ENCODE measurements at regions not wholly inside any gene's neighbourhood (a gene's known extent, or its start where the extent isn't known, plus 50 kb on each side); places are given as distances from the start of the nearest gene placed in this dataset.

DNA sequence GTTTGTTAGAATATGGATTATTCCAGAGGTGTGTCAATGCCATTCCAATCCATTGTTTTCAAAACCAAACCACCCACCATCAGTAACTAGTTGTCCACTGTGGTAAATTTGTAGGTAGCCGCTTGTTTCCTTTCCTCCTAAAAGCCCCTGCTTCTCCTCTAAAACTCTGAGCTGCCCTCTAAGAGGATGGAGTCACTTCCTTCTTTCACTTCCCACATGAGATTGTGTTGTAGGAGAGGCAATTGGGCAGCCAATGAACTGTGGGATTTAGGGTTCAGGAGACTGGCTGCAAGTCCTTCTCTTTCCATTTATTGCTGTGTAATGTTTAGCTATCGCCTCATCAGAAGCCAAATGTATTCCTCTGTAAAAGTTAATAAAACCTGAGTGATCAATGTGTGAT, 49.9 kb upstream of the RFXAP start:
- TF ChIP-seq, protein P1, sequence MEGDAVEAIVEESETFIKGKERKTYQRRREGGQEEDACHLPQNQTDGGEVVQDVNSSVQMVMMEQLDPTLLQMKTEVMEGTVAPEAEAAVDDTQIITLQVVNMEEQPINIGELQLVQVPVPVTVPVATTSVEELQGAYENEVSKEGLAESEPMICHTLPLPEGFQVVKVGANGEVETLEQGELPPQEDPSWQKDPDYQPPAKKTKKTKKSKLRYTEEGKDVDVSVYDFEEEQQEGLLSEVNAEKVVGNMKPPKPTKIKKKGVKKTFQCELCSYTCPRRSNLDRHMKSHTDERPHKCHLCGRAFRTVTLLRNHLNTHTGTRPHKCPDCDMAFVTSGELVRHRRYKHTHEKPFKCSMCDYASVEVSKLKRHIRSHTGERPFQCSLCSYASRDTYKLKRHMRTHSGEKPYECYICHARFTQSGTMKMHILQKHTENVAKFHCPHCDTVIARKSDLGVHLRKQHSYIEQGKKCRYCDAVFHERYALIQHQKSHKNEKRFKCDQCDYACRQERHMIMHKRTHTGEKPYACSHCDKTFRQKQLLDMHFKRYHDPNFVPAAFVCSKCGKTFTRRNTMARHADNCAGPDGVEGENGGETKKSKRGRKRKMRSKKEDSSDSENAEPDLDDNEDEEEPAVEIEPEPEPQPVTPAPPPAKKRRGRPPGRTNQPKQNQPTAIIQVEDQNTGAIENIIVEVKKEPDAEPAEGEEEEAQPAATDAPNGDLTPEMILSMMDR (IDR thresholded peaks at IDR 0.05), result no peak
- TF ChIP-seq POLR2A (IDR thresholded peaks at IDR 0.05), result no peak
